PC-9 (cell line): ENCODE measurements at regions not wholly inside any gene's neighbourhood (a gene's known extent, or its start where the extent isn't known, plus 50 kb on each side); places are given as distances from the start of the nearest gene placed in this dataset.

ENCODE experiments used
- BruUV-seq: library from RNA; stranded (reverse); fragments of 400-500 nt; replicated peaks from 2 replicates; lab custom pipeline; 2021; lab: Mats Ljungman, UMichigan
- CTCF ChIA-PET: fragments of 300-600 bp; sonication (Branson Sonifier 250); formaldehyde crosslinking; loops from one replicate; lab custom pipeline; 2022; ENCODE audit warnings: antibody characterized with exemption; lab: Charles Lee
- POLR2A ChIA-PET: fragments of 300-600 bp; sonication (Branson Sonifier 250); formaldehyde crosslinking; loops from one replicate; lab custom pipeline; 2022; ENCODE audit warnings: antibody characterized with exemption; ENCODE audit not compliant: unreplicated experiment; lab: Charles Lee
- DNase-seq, 2 experiments: peaks; one replicate each; pipeline versions ENCODE4 v3.0.0 to v3.0.0-alpha.2; 2015 to 2022; ENCODE audit warnings: mixed read lengths in 1 of 2
- H2AFZ ChIP-seq: fragments of 200-600 bp; sonication (generic); 2 replicates; pipeline ENCODE4 v1.8.1; 2017; ENCODE audit warnings: antibody characterized with exemption
- H3F3A ChIP-seq: fragments of 200-600 bp; sonication (generic); 2 replicates; pipeline ENCODE4 v1.8.1; 2017; ENCODE audit warnings: antibody characterized with exemption, mild to moderate bottlenecking, low read depth; ENCODE audit not compliant: insufficient read depth
- H3K27ac ChIP-seq: fragments of 200-600 bp; sonication (generic); 2 replicates; pipeline ENCODE4 v1.6.1; 2016; ENCODE audit warnings: mixed run types
- H3K27me3 ChIP-seq: fragments of 200-600 bp; sonication (generic); 2 replicates; pipeline ENCODE4 v1.6.1; 2016; ENCODE audit warnings: low read depth, mixed run types; ENCODE audit not compliant: insufficient read depth
- H3K36me3 ChIP-seq: fragments of 200-600 bp; sonication (generic); 2 replicates; pipeline ENCODE4 v1.6.1; 2016; ENCODE audit warnings: low read depth, mixed run types
- H3K4me1 ChIP-seq: fragments of 200-600 bp; sonication (generic); replicated peaks from 2 replicates; pipeline ENCODE4 v1.6.1; 2016; ENCODE audit warnings: mixed run types; ENCODE audit not compliant: insufficient read depth
- H3K4me2 ChIP-seq: fragments of 200-600 bp; sonication (generic); 2 replicates; pipeline ENCODE4 v1.6.1; 2017; ENCODE audit warnings: mixed run types
- H3K4me3 ChIP-seq: fragments of 200-600 bp; sonication (generic); 2 replicates; pipeline ENCODE4 v1.6.1; 2016; ENCODE audit warnings: mixed run types
- H3K79me2 ChIP-seq: fragments of 200-600 bp; sonication (generic); 2 replicates; pipeline ENCODE4 v1.6.1; 2017; ENCODE audit warnings: low read depth, mixed run types
- H3K9me2 ChIP-seq: fragments of 200-600 bp; sonication (generic); 2 replicates; pipeline ENCODE4 v1.8.1; 2017; ENCODE audit warnings: mild to moderate bottlenecking; ENCODE audit not compliant: insufficient read depth
- H3K9me3 ChIP-seq: fragments of 200-600 bp; sonication (generic); 2 replicates; pipeline ENCODE4 v1.8.1; 2016; ENCODE audit warnings: low read depth; ENCODE audit not compliant: insufficient read depth
- H4K20me1 ChIP-seq: fragments of 200-600 bp; sonication (generic); 2 replicates; pipeline ENCODE4 v1.8.1; 2017; ENCODE audit not compliant: insufficient read depth
- EZH2 ChIP-seq: fragments of 200-600 bp; sonication (generic); IDR thresholded peaks from 2 replicates; pipeline ENCODE4 v1.8.0; 2017; ENCODE audit warnings: antibody characterized with exemption, low read depth
- intact Hi-C: fragments of 100-400 bp; cut with micrococcal nuclease; formaldehyde crosslinking; loops from one replicate; pipeline ENCODE4 v1.10.0; 2022; ENCODE audit not compliant: unreplicated experiment
- TF ChIP-seq, protein P1 (sequence below): fragments of 200-600 bp; sonication (generic); conservative IDR thresholded peaks from 2 replicates; pipeline ENCODE4 v1.6.1; 2017; ENCODE audit warnings: mixed run types, antibody characterized with exemption, mild to moderate bottlenecking, moderate library complexity

DNA sequence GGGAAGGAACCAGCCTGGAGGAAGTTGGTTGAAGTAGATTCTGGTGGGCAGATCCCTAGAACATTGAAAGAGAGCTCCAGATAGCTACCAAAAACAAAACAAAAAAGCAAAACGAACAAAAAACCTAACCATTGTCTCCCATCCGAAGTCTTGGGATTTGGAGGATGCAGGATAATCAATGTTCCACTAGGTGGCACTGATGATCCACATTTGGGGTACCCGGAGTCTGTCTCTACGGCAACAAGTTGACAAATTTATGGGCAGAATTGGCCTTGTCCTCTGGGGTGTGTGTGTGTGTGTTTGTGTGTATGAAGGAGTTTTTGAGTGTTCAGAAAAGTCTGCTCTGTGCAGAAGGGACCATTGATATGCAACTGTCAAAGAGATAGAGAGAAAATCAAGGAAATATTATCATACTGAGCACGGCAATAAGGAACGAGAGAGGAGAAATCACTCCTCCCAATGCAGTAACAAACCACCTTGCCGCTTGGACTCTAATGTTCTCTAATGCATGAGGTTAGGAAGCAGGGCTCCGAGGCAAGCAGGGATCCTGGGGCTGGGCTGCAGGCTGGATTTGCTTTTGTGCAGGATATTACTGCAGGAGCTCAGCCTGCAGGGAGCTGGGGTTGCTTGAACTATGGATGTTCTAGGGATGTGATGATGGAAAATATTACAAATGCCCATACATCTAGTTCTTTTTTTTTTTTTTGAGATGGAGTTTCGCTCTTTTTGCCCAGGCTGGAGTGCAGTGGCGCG is 59.8 kb upstream of the KLHL25 start:
- Histone ChIP-seq H3K36me3 (no peaks in the 10 kb centered on the region), H3K4me1 (no peaks in the 10 kb centered on the region), H3K79me2 (no peaks in the 10 kb centered on the region), H3K27me3 (peaks cover 31% of the 10 kb centered on the region), H3K9me3 (no peaks in the 10 kb centered on the region), H3K9me2 (no peaks in the 10 kb centered on the region), H3K4me2 (no peak overlapping the region), H3K4me3 (no peak overlapping the region), H3F3A (no peaks in the 10 kb centered on the region), H4K20me1 (no peaks in the 10 kb centered on the region), H3K27ac (no peak overlapping the region), H2AFZ (no peak overlapping the region)
- TF ChIP-seq EZH2, result no peak
- TF ChIP-seq, protein P1, sequence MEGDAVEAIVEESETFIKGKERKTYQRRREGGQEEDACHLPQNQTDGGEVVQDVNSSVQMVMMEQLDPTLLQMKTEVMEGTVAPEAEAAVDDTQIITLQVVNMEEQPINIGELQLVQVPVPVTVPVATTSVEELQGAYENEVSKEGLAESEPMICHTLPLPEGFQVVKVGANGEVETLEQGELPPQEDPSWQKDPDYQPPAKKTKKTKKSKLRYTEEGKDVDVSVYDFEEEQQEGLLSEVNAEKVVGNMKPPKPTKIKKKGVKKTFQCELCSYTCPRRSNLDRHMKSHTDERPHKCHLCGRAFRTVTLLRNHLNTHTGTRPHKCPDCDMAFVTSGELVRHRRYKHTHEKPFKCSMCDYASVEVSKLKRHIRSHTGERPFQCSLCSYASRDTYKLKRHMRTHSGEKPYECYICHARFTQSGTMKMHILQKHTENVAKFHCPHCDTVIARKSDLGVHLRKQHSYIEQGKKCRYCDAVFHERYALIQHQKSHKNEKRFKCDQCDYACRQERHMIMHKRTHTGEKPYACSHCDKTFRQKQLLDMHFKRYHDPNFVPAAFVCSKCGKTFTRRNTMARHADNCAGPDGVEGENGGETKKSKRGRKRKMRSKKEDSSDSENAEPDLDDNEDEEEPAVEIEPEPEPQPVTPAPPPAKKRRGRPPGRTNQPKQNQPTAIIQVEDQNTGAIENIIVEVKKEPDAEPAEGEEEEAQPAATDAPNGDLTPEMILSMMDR, result peak; percentile 90
- POLR2A ChIA-PET, result no interaction called here
- BruUV-seq, result no TSS peak
- CTCF ChIA-PET, result interaction anchor here (0.6 to 0.7 kb wide), 4 partner anchors 10 to 1168 kb away, joined by 3 to 18 read pairs (median 13); no protein-coding TSS in a partner anchor
- intact Hi-C loops, result loop anchor here (10.0 kb wide), 1 partner anchor 890 kb away; no protein-coding TSS in a partner anchor
- DNase-seq, result peak in 1 of 2 experiments; percentile 25

GRCh38 chr15:85858586-85859375 is 64.1 kb upstream of the KLHL25 start:
- intact Hi-C loops, result loop anchor here (10.0 kb wide), 1 partner anchor 886 kb away; no protein-coding TSS in a partner anchor
- Histone ChIP-seq H3K36me3 (no peaks in the 10 kb centered on the region), H3K4me2 (peak overlapping the region; percentile 51; the same call in 1 of the 2 replicates), H3K9me2 (no peaks in the 10 kb centered on the region), H2AFZ (0 out of 2 replicates have a peak overlapping the region, but pooled peaks have one; percentile 41), H3F3A (no peaks in the 10 kb centered on the region), H3K27ac (no peak overlapping the region), H3K79me2 (no peaks in the 10 kb centered on the region), H3K4me1 (no peaks in the 10 kb centered on the region), H3K27me3 (peaks cover 41% of the 10 kb centered on the region), H3K4me3 (no peak overlapping the region), H3K9me3 (no peaks in the 10 kb centered on the region), H4K20me1 (no peaks in the 10 kb centered on the region)
- BruUV-seq, result no TSS peak
- peak in 1 of 2 experiments; percentile 57 for DNase-seq
- ChIA-PET CTCF (interaction anchor here (0.6 kb wide), 1 partner anchor 558 kb away, joined by 4 read pairs; no protein-coding TSS in a partner anchor), POLR2A (no interaction called here)
- TF ChIP-seq, protein P1, result peak; percentile 87
- no peak for TF ChIP-seq EZH2

- intact Hi-C loops, result loop anchor here (10.0 kb wide), 2 partner anchors 375 to 885 kb away; no protein-coding TSS in a partner anchor
- Histone ChIP-seq H4K20me1 (no peaks in the 10 kb centered on the region), H3K9me3 (no peaks in the 10 kb centered on the region), H2AFZ (no peak overlapping the region), H3K36me3 (no peaks in the 10 kb centered on the region), H3K27me3 (peaks cover 46% of the 10 kb centered on the region), H3K79me2 (no peaks in the 10 kb centered on the region), H3K4me3 (no peak overlapping the region), H3K27ac (no peak overlapping the region), H3K4me2 (no peak overlapping the region), H3K4me1 (no peaks in the 10 kb centered on the region), H3K9me2 (no peaks in the 10 kb centered on the region), H3F3A (no peaks in the 10 kb centered on the region)
- no peak for DNase-seq
- BruUV-seq, result no TSS peak
- no peak for TF ChIP-seq EZH2
- TF ChIP-seq, protein P1, result no peak
- POLR2A ChIA-PET, result no interaction called here
- CTCF ChIA-PET, result no interaction called here
These were observed 64.9 kb upstream of the KLHL25 start for GRCh38 chr15:85859671-85860070.
